ENCODE measurements at regions not wholly inside any gene's neighbourhood (a gene's known extent, or its start where the extent isn't known, plus 50 kb on each side); places are given as distances from the start of the nearest gene placed in this dataset.
"Not testable (repeated sequence)": the region's sequence is repeated elsewhere in the genome, so short reads cannot be mapped to it uniquely, and the experiment has no call there.

DNA sequence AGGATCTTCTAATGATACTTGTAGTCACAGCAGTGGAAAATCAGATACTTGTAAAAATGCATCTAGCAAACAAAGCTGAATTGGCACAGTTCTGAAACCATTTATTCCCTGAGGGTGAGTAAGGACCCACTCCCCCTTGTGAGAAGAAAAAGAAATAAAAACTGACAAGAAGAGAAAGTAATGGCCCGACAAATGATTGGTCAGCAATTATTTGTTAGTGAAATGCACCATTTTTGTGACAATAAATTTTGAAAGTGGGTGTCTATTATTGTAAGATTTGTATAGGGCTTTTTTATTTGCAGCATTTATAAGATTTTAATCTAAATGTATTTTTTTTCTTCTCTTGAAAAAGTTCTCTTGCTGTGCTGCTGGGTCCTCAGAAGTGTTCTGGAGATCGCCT is 600.8 kb downstream of the STK39 start:
- no peaks in the 10 kb centered on the region for H3K36me3 ChIP-seq (ENCODE audit: control insufficient read depth in 4 of 4, insufficient read depth in 4 of 4, low read length in 4 of 4)
- no peak for ATAC-seq (ENCODE audit: insufficient read depth, low FRiP score)
- H3K27ac ChIP-seq (ENCODE audit: low read depth in 1 of 2, low read length in 1 of 2): no peak overlapping the region
- WGBS, 2 donors: 91 to 95% methylated on average over 2 of the region's 2 CpGs
- no peak for TF ChIP-seq CTCF (IDR thresholded peaks at IDR 0.05; ENCODE audit: control extremely low read depth, extremely low read depth)
- no peak overlapping the region for H3K4me3 ChIP-seq
- DNase-seq: no peak
- H3K9ac ChIP-seq (ENCODE audit: insufficient read depth in 1 of 2, low read length in 2 of 2): no peak overlapping the region
- no peaks in the 10 kb centered on the region for H3K4me1 ChIP-seq (ENCODE audit: control insufficient read depth in 5 of 5, insufficient read depth in 5 of 5, low read length in 5 of 5)
- H3K9me3 ChIP-seq (ENCODE audit: control insufficient read depth in 4 of 4, insufficient read depth in 3 of 4, low read length in 3 of 4): no peaks in the 10 kb centered on the region
- H3K27me3 ChIP-seq (ENCODE audit: control insufficient read depth in 3 of 3, insufficient read depth in 3 of 3, low read length in 2 of 3): no peaks in the 10 kb centered on the region

GRCh38 chr2:167640096-167640495 is 607.3 kb downstream of the STK39 start:
- no peak overlapping the region for H3K27ac ChIP-seq (ENCODE audit: low read depth in 1 of 2, low read length in 1 of 2)
- no peaks in the 10 kb centered on the region for H3K9me3 ChIP-seq (ENCODE audit: control insufficient read depth in 4 of 4, insufficient read depth in 3 of 4, low read length in 3 of 4)
- no peak overlapping the region for H3K9ac ChIP-seq (ENCODE audit: insufficient read depth in 1 of 2, low read length in 2 of 2)
- H3K27me3 ChIP-seq (ENCODE audit: control insufficient read depth in 3 of 3, insufficient read depth in 3 of 3, low read length in 2 of 3): no peaks in the 10 kb centered on the region
- no peak overlapping the region for H3K4me3 ChIP-seq
- WGBS, 2 donors: 95 to 100% methylated on average over 1 of the region's 1 CpG
- no peak for TF ChIP-seq CTCF (IDR thresholded peaks at IDR 0.05; ENCODE audit: control extremely low read depth, extremely low read depth)
- H3K36me3 ChIP-seq (ENCODE audit: control insufficient read depth in 4 of 4, insufficient read depth in 4 of 4, low read length in 4 of 4): no peaks in the 10 kb centered on the region
- no peaks in the 10 kb centered on the region for H3K4me1 ChIP-seq (ENCODE audit: control insufficient read depth in 5 of 5, insufficient read depth in 5 of 5, low read length in 5 of 5)
- DNase-seq (no peak), ATAC-seq (ENCODE audit: insufficient read depth, low FRiP score) (no peak)

GRCh38 chr2:167637741-167638140 is 609.7 kb downstream of the STK39 start:
- no peaks in the 10 kb centered on the region for H3K36me3 ChIP-seq (ENCODE audit: control insufficient read depth in 4 of 4, insufficient read depth in 4 of 4, low read length in 4 of 4)
- DNase-seq (no peak), ATAC-seq (ENCODE audit: insufficient read depth, low FRiP score) (no peak)
- H3K27ac ChIP-seq (ENCODE audit: low read depth in 1 of 2, low read length in 1 of 2): no peak overlapping the region
- TF ChIP-seq CTCF (IDR thresholded peaks at IDR 0.05; ENCODE audit: control extremely low read depth, extremely low read depth): no peak
- H3K27me3 ChIP-seq (ENCODE audit: control insufficient read depth in 3 of 3, insufficient read depth in 3 of 3, low read length in 2 of 3): no peaks in the 10 kb centered on the region
- H3K9me3 ChIP-seq (ENCODE audit: control insufficient read depth in 4 of 4, insufficient read depth in 3 of 4, low read length in 3 of 4): no peaks in the 10 kb centered on the region
- no peaks in the 10 kb centered on the region for H3K4me1 ChIP-seq (ENCODE audit: control insufficient read depth in 5 of 5, insufficient read depth in 5 of 5, low read length in 5 of 5)
- no peak overlapping the region for H3K4me3 ChIP-seq
- H3K9ac ChIP-seq (ENCODE audit: insufficient read depth in 1 of 2, low read length in 2 of 2): no peak overlapping the region

GRCh38 chr2:167632271-167632670 is 615.1 kb downstream of the STK39 start:
- not testable (repeated sequence) for H3K27me3 ChIP-seq (ENCODE audit: control insufficient read depth in 3 of 3, insufficient read depth in 3 of 3, low read length in 2 of 3); DNase-seq; ATAC-seq (ENCODE audit: insufficient read depth, low FRiP score); H3K4me1 ChIP-seq (ENCODE audit: control insufficient read depth in 5 of 5, insufficient read depth in 5 of 5, low read length in 5 of 5); H3K9ac ChIP-seq (ENCODE audit: insufficient read depth in 1 of 2, low read length in 2 of 2); H3K9me3 ChIP-seq (ENCODE audit: control insufficient read depth in 4 of 4, insufficient read depth in 3 of 4, low read length in 3 of 4); H3K4me3 ChIP-seq; H3K36me3 ChIP-seq (ENCODE audit: control insufficient read depth in 4 of 4, insufficient read depth in 4 of 4, low read length in 4 of 4); H3K27ac ChIP-seq (ENCODE audit: low read depth in 1 of 2, low read length in 1 of 2)
- 68 to 78% methylated on average over 1 of the region's 1 CpG for WGBS, 2 donors
